CD4-positive, alpha-beta memory T cell (primary cell): ENCODE measurements at regions not wholly inside any gene's neighbourhood (a gene's known extent, or its start where the extent isn't known, plus 50 kb on each side); places are given as distances from the start of the nearest gene placed in this dataset.

Experiments used
- CTCF ChIA-PET: fragments of 350-600 bp; sonication (Branson Sonifier 250); formaldehyde crosslinking; loops from one replicate; lab custom pipeline; 2021; ENCODE audit warnings: inconsistent platforms; ENCODE audit not compliant: partially characterized antibody; lab: Charles Lee
- POLR2A ChIA-PET: fragments of 350-600 bp; sonication (Branson Sonifier 250); formaldehyde crosslinking; loops from one replicate; lab custom pipeline; 2021; ENCODE audit not compliant: partially characterized antibody; lab: Charles Lee
- DNase-seq, 5 donors: peaks; one replicate each; pipeline versions ENCODE4 v3.0.0 to v3.0.0-alpha.2; 2020 to 2022; ENCODE audit warnings: mixed read lengths in 1 of 5
- H3K27ac ChIP-seq: one replicate; pipeline ENCODE4 v1.7.0; 2013; ENCODE audit warnings: low read depth, low read length
- H3K27me3 ChIP-seq: 2 replicates; pipeline ENCODE4 v1.7.0; 2013; ENCODE audit warnings: mild to moderate bottlenecking, low read length, moderate library complexity; ENCODE audit not compliant: insufficient read depth
- H3K36me3 ChIP-seq: 2 replicates; pipeline ENCODE4 v1.7.0; 2013; ENCODE audit warnings: mild to moderate bottlenecking, low read length, moderate library complexity; ENCODE audit not compliant: insufficient read depth
- H3K4me1 ChIP-seq: 2 replicates; pipeline ENCODE4 v1.7.0; 2013; ENCODE audit warnings: mild to moderate bottlenecking, low read length, moderate library complexity; ENCODE audit not compliant: insufficient read depth
- H3K4me3 ChIP-seq, 2 donors: one replicate each; pipeline ENCODE4 v1.7.0; 2013; ENCODE audit warnings: low read length in 2 of 2, mild to moderate bottlenecking in 1 of 2
- H3K9me3 ChIP-seq, 2 donors: one replicate each; pipeline ENCODE4 v1.7.0; 2013; ENCODE audit warnings: low read length in 2 of 2, control low read depth in 1 of 2; ENCODE audit not compliant: control insufficient read depth in 1 of 2
- H3K27ac Mint-ChIP-seq, 7 donors: one replicate each; pipeline ENCODE4 v1.8.0; 2020 to 2021; ENCODE audit warnings: mixed read lengths in 7 of 7, mild to moderate bottlenecking in 6 of 7, inconsistent platforms in 3 of 7, moderate library complexity in 3 of 7
- H3K27me3 Mint-ChIP-seq, 2 donors: one replicate each; pipeline ENCODE4 v1.8.0; 2020 to 2021; ENCODE audit warnings: mixed read lengths in 2 of 2
- H3K36me3 Mint-ChIP-seq, 2 donors: one replicate each; pipeline ENCODE4 v1.8.0; 2020 to 2021; ENCODE audit warnings: mixed read lengths in 2 of 2, inconsistent platforms in 1 of 2, mild to moderate bottlenecking in 1 of 2
- H3K4me1 Mint-ChIP-seq, 4 donors: one replicate each; pipeline ENCODE4 v1.8.0; 2020 to 2021; ENCODE audit warnings: mixed read lengths in 4 of 4, mild to moderate bottlenecking in 1 of 4
- H3K4me3 Mint-ChIP-seq, 8 donors: one replicate each; pipeline ENCODE4 v1.8.0; 2020 to 2021; ENCODE audit warnings: mixed read lengths in 8 of 8, mild to moderate bottlenecking in 7 of 8, moderate library complexity in 6 of 8, inconsistent platforms in 3 of 8
- H3K9me3 Mint-ChIP-seq, 8 donors: one replicate each; pipeline ENCODE4 v1.8.0; 2020 to 2021; ENCODE audit warnings: mixed read lengths in 8 of 8, mild to moderate bottlenecking in 5 of 8, inconsistent platforms in 3 of 8, moderate library complexity in 1 of 8
- intact Hi-C: fragments of 100-400 bp; cut with micrococcal nuclease; formaldehyde crosslinking; loops from one replicate; pipeline ENCODE4 v1.15.1; 2023

DNA sequence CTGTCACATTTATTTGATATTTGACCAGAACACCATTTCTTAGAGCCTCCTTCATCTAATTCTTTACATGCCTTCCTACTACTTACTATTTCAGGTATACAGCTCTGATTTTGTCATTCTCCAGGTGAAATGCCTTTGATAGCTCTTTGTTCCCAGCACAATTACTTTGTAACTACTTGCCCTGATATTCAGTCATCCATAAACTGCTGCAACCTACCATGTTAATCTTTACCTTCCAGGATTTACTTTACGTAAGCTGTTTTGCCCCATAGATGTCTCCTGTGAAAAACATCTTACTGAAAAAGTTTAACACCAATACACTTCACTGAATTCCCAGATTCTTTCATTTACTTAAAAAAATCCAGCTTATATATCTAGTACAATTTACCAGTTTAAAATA lies 443.8 kb upstream of the CYLC2 start:
- H3K4me1 Mint-ChIP-seq = no peaks in the 10 kb centered on the region
- intact Hi-C loops = no loop called here

DNA sequence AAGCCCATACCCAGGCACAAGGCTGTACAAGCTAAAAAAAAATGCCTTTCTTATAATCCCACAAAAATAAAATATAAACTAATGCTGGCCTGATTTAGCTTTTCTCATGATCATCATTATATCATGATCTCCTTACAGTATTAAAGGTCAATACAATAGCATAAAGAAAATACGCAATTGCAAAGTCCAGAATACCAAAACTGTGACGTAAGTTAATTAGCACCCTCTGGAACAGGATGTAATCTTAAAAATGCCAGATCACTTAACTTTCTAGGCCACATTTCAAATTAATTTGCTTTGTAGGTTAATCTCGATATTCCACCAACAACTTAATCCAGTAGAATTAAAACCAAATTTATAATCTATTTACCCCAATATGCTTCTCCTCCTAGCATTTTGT lies 444.2 kb upstream of the CYLC2 start:
- Mint-ChIP-seq H3K27me3 (no peaks in the 10 kb centered on the region), H3K27ac (no peak overlapping the region), H3K4me1 (no peaks in the 10 kb centered on the region), H3K36me3 (no peaks in the 10 kb centered on the region), H3K9me3 (peaks cover 2 to 33% (median 21%) of the 10 kb centered on the region in 8 donors), H3K4me3 (no peak overlapping the region)
- no peak overlapping the region for H3K4me3 ChIP-seq
- H3K36me3 ChIP-seq = no peaks in the 10 kb centered on the region
- ChIA-PET CTCF (no interaction called here), POLR2A (no interaction called here)
- no peaks in the 10 kb centered on the region for H3K9me3 ChIP-seq
- intact Hi-C loops = no loop called here
- H3K27ac ChIP-seq = no peak overlapping the region
- H3K4me1 ChIP-seq = no peaks in the 10 kb centered on the region
- H3K27me3 ChIP-seq = no peaks in the 10 kb centered on the region
- DNase-seq = no peak

More for the DNA sequence above, 443.8 kb upstream of the CYLC2 start:
- no peaks in the 10 kb centered on the region for H3K27me3 Mint-ChIP-seq
- Histone ChIP-seq H3K4me3 (no peak overlapping the region), H3K27me3 (no peaks in the 10 kb centered on the region), H3K27ac (no peak overlapping the region), H3K36me3 (no peaks in the 10 kb centered on the region), H3K4me1 (no peaks in the 10 kb centered on the region), H3K9me3 (no peaks in the 10 kb centered on the region)
- DNase-seq = no peak
- H3K9me3 Mint-ChIP-seq = peaks cover 2 to 33% (median 21%) of the 10 kb centered on the region in 8 donors
- no peaks in the 10 kb centered on the region for H3K36me3 Mint-ChIP-seq
- ChIA-PET POLR2A (no interaction called here), CTCF (no interaction called here)
- H3K27ac Mint-ChIP-seq = no peak overlapping the region
- no peak overlapping the region for H3K4me3 Mint-ChIP-seq

DNA sequence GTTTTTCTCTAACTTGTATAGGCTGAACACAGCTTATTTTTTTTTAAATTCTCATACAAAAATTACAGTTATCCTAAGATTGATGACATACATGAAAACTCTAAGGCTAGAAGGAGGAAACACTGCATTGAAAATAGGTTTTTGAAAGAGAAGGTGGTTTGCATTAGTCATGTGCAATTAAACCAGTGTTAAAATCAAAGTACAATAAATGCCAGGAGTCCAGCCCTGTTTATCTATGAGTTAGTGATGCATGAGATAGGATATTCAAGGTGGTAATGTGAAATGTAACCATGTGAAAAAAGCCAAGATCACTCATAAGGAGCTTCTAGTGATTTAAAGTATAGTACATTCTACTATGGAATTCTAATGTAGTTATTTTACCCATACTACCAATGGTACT lies 444.9 kb upstream of the CYLC2 start:
- ChIA-PET CTCF (no interaction called here), POLR2A (no interaction called here)
- peaks cover 2 to 33% (median 21%) of the 10 kb centered on the region in 8 donors for H3K9me3 Mint-ChIP-seq
- H3K36me3 Mint-ChIP-seq = no peaks in the 10 kb centered on the region
- H3K4me3 Mint-ChIP-seq = no peak overlapping the region
- Histone ChIP-seq H3K4me3 (no peak overlapping the region), H3K4me1 (no peaks in the 10 kb centered on the region), H3K9me3 (no peaks in the 10 kb centered on the region), H3K27ac (no peak overlapping the region), H3K27me3 (no peaks in the 10 kb centered on the region), H3K36me3 (no peaks in the 10 kb centered on the region)
- H3K27ac Mint-ChIP-seq = no peak overlapping the region
- H3K4me1 Mint-ChIP-seq = no peaks in the 10 kb centered on the region
- intact Hi-C loops = no loop called here
- H3K27me3 Mint-ChIP-seq = no peaks in the 10 kb centered on the region
- DNase-seq = no peak

DNA sequence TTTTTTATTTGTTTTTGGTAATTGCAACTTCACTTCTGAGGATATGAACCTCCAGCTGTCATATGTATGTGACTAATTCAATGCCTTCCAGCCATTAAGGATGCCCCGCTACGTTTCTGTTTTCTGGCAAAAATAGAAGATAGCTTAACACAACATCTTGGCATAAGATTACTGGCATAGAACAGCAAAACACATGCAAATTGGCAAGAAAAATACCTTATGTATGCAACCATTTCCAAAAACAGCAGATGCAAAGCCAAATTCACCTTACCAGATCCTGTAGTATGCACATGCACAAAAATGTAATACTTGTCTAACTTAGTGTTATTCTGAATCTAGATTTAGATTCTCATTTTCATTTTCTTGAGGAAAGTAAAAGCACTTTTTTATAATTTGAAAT lies 461.1 kb upstream of the CYLC2 start:
- Histone ChIP-seq H3K27ac (no peak overlapping the region), H3K27me3 (no peaks in the 10 kb centered on the region), H3K4me1 (no peaks in the 10 kb centered on the region), H3K9me3 (no peaks in the 10 kb centered on the region), H3K4me3 (no peak overlapping the region), H3K36me3 (no peaks in the 10 kb centered on the region)
- Mint-ChIP-seq H3K9me3 (peaks cover 0 to 5% (median 0%) of the 10 kb centered on the region in 8 donors), H3K27me3 (no peaks in the 10 kb centered on the region), H3K27ac (no peak overlapping the region), H3K4me3 (no peak overlapping the region), H3K36me3 (no peaks in the 10 kb centered on the region), H3K4me1 (no peaks in the 10 kb centered on the region)
- no peak for DNase-seq
- intact Hi-C loops = no loop called here
- ChIA-PET CTCF (no interaction called here), POLR2A (no interaction called here)

DNA sequence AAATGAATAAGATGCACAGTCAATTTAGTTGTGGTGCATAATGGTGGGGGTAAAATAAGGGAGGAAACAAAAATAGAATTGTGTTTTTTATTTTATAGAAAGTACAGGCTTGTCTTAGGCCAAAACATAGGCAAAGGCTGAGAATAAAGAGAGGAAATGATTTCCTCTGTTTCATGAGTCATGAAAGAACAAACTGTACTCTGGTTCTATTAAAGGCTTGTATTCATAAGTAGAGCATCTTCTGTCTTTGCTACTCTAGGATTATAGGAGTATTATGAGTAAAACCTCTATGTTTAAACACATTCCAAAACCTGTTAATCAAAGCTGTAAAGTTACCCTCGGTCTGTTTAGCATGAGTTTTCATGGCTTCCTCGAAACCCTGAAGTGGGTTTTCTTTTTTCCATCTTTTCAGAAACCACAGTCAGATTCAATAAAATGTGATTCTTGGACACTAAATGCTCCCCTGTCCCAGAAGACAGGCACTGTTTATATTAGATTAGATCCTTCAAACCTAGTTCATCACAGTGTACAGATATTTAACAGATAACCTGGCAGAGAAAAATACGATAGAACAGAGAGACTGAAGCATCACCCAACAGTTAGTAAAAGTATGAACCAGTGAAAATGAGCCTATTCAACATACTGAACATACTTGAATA lies 473.9 kb upstream of the CYLC2 start:
- Mint-ChIP-seq H3K27ac (no peak overlapping the region), H3K9me3 (peaks cover 2 to 21% (median 8%) of the 10 kb centered on the region in 8 donors), H3K36me3 (no peaks in the 10 kb centered on the region), H3K27me3 (no peaks in the 10 kb centered on the region), H3K4me1 (no peaks in the 10 kb centered on the region), H3K4me3 (no peak overlapping the region)
- Histone ChIP-seq H3K4me1 (no peaks in the 10 kb centered on the region), H3K9me3 (no peaks in the 10 kb centered on the region), H3K4me3 (no peak overlapping the region), H3K27ac (no peak overlapping the region), H3K27me3 (no peaks in the 10 kb centered on the region), H3K36me3 (no peaks in the 10 kb centered on the region)
- POLR2A ChIA-PET = no interaction called here
- CTCF ChIA-PET = no interaction called here
- intact Hi-C loops = no loop called here
- no peak for DNase-seq

DNA sequence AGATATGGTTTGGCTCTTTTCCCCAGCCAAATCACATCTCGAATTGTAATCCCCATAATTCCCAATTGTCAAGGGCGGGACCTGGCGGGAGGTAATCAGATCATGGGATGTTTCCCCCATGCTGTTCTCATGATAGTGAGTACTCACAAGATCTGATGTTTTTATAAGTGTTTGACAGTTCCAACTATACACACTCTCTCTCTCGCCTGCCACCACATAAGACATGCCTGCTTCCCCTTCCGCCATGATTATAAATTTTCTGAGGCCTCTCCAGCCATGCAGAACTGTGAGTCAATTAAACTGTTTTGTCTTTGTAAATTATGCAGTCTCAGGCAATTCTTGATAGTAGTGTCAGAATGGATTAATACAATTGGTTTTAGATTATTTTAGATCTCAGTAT lies 475.7 kb upstream of the CYLC2 start:
- no peaks in the 10 kb centered on the region for H3K9me3 ChIP-seq
- no peaks in the 10 kb centered on the region for H3K4me1 Mint-ChIP-seq
- H3K27me3 Mint-ChIP-seq = no peaks in the 10 kb centered on the region
- H3K4me1 ChIP-seq = no peaks in the 10 kb centered on the region
- intact Hi-C loops = no loop called here
- CTCF ChIA-PET = no interaction called here
- POLR2A ChIA-PET = no interaction called here
- no peaks in the 10 kb centered on the region for H3K36me3 ChIP-seq
- DNase-seq = no peak
- no peak overlapping the region for H3K4me3 ChIP-seq
- H3K36me3 Mint-ChIP-seq = no peaks in the 10 kb centered on the region
- no peaks in the 10 kb centered on the region for H3K27me3 ChIP-seq
- no peak overlapping the region for H3K27ac Mint-ChIP-seq
- H3K4me3 Mint-ChIP-seq = no peak overlapping the region
- H3K9me3 Mint-ChIP-seq = peaks cover 0 to 19% (median 9%) of the 10 kb centered on the region in 8 donors
- no peak overlapping the region for H3K27ac ChIP-seq

DNA sequence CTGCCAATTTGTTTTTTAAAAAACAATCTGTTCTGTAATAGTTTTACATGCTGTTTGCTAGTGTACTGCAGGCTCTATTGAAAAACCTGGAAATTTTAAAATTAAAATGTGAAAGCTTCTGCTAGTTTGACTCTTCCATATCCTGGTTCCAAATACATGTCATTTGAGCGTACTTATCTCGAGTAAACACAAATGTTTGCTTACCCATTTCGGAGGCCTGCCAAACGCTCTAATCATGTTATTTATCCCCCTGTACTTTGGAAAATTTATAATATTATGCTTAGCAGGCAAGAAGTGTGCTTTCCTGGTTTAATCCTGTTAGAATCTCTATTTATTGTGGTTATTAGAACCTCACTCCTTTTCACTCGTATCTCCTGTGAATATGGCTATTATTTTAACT lies 476.8 kb upstream of the CYLC2 start:
- Histone ChIP-seq H3K27ac (no peak overlapping the region), H3K27me3 (no peaks in the 10 kb centered on the region), H3K36me3 (no peaks in the 10 kb centered on the region), H3K9me3 (no peaks in the 10 kb centered on the region), H3K4me1 (no peaks in the 10 kb centered on the region), H3K4me3 (no peak overlapping the region)
- H3K27ac Mint-ChIP-seq = no peak overlapping the region
- no peaks in the 10 kb centered on the region for H3K27me3 Mint-ChIP-seq
- no peak for DNase-seq
- no peak overlapping the region for H3K4me3 Mint-ChIP-seq
- no peaks in the 10 kb centered on the region for H3K4me1 Mint-ChIP-seq
- POLR2A ChIA-PET = no interaction called here
- peaks cover 0 to 21% (median 9%) of the 10 kb centered on the region in 8 donors for H3K9me3 Mint-ChIP-seq
- CTCF ChIA-PET = no interaction called here
- intact Hi-C loops = no loop called here
- no peaks in the 10 kb centered on the region for H3K36me3 Mint-ChIP-seq

DNA sequence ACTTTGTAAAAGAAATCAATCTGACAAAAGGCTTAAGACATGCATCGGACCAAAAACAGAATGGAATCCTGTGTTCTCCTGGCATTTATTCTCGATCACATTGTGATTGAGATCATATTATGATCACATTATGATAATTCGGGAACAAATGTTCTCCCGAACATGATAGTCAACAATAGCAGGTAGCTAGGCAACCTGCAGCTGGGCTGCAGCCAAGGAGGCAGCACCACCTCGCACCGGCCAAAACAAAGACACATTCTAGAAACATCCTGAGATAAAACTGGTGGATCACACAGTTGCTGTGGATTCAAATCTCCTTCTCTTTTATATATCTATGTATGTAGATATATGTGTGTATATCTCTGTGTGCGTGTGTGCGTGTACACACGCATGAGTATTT lies 480.6 kb upstream of the CYLC2 start:
- Mint-ChIP-seq H3K4me1 (no peaks in the 10 kb centered on the region), H3K9me3 (peaks cover 0 to 15% (median 5%) of the 10 kb centered on the region in 8 donors), H3K27me3 (no peaks in the 10 kb centered on the region), H3K27ac (no peak overlapping the region), H3K36me3 (no peaks in the 10 kb centered on the region), H3K4me3 (no peak overlapping the region)
- Histone ChIP-seq H3K27me3 (no peaks in the 10 kb centered on the region), H3K4me1 (no peaks in the 10 kb centered on the region), H3K9me3 (no peaks in the 10 kb centered on the region), H3K4me3 (no peak overlapping the region), H3K36me3 (no peaks in the 10 kb centered on the region), H3K27ac (no peak overlapping the region)
- intact Hi-C loops = no loop called here
- ChIA-PET CTCF (no interaction called here), POLR2A (no interaction called here)
- DNase-seq = no peak
